Fibroblast of the aortic adventitia (primary cell): ENCODE measurements at regions not wholly inside any gene's neighbourhood (a gene's known extent, or its start where the extent isn't known, plus 50 kb on each side); places are given as distances from the start of the nearest gene placed in this dataset.

ENCODE experiments used
- DNase-seq: peaks from one replicate; pipeline ENCODE4 v3.0.0-alpha.2; 2010; ENCODE audit warnings: low read depth
- H3K4me3 ChIP-seq: 2 replicates; pipeline ENCODE4 v1.5.1; 2011; ENCODE audit warnings: low read depth, mild to moderate bottlenecking, control low read depth, low read length, moderate library complexity
- CTCF ChIP-seq: IDR thresholded peaks from 2 replicates; pipeline ENCODE4 v1.5.1; 2011; ENCODE audit warnings: mild to moderate bottlenecking, low read length, control low read depth, inconsistent platforms; ENCODE audit not compliant: insufficient read depth

- no peak for DNase-seq
- no peak for TF ChIP-seq CTCF
- no peak overlapping the region for H3K4me3 ChIP-seq
These were observed 66.6 kb upstream of the RDX start for GRCh38 chr11:110362971-110363509.

DNA sequence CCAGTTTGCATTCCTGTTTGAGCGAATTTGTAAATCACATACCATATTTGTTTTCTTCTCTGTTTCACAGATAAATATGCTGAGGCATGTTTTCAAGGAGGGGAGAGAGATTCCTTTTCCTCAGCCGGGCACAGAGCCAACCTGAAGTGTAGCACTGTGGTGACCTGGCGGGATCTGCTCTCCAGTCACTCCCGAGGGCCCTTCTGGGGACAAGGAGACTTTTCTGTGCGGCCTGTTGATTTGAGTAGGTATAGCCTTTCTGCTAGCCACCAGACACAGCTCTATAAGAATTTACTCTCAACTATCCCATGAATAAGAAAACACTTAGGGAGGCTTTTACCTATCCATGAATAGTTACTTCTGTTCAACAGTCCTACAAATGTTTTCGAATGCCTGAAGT, 63.5 kb upstream of the FDX1 start:
- no peak for TF ChIP-seq CTCF

GRCh38 chr11:110367571-110367970, 62.2 kb upstream of the FDX1 start:
- no peak overlapping the region for H3K4me3 ChIP-seq
- no peak for TF ChIP-seq CTCF
- DNase-seq: peak; percentile 45

More for the DNA sequence above, 63.5 kb upstream of the FDX1 start:
- no peak overlapping the region for H3K4me3 ChIP-seq
- no peak for DNase-seq

DNA sequence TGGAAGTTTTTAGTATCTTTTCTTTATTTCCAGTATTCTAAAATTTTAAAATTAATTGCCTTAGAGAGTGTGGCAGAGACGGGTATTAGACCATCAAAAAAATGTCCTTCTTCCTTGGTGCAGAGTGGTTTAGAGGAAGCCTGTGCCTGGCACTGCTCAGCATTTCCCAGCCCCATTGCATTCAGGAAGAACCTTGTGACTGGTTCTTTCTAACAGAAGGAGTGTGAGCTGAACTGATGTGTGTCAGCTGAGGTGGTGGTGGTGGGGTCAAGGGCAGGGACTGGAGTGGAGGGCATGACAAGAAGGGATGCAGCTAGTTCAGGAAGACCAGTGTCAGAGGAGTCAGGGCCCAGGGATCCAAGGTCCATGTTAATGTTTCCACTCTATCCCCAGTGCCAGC, 58.7 kb upstream of the FDX1 start:
- TF ChIP-seq CTCF: no peak
- no peak for DNase-seq
- H3K4me3 ChIP-seq: no peak overlapping the region

DNA sequence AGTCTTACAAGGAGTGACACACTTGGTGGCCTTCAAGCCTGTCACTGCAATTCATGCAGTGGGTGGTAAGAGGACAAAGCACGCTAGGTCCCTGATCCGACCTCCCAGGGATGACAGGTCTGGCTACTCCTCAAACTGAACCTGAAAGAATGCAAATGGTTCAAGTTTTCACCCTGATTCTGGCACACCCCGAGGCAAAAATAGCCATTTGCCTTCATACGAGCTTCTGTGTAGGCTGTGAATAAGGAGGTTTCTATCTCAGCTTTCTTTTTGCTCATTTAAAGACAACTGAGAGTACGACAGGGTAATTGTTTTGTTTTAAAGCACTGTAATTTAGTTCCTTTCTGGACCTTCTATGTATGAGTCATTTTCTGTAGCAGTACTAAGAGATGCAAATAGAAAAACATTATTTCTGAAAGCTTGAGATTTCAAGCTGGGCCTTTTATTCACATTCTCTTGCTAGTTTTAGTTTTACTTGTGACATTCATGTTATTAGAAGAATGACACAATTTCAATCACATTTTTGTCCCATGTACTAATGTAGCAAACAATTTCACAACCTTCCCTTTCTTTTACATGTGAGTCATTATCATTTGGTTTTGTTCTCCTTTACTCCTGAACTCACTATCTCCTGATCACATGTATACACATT, 56.6 kb upstream of the FDX1 start:
- H3K4me3 ChIP-seq: peak overlapping the region; percentile 9
- peak; percentile 48 for DNase-seq
- TF ChIP-seq CTCF: no peak

GRCh38 chr11:110374921-110375320, 54.8 kb upstream of the FDX1 start:
- H3K4me3 ChIP-seq: no peak overlapping the region
- DNase-seq: no peak
- no peak for TF ChIP-seq CTCF

GRCh38 chr11:110375351-110375750, 54.4 kb upstream of the FDX1 start:
- no peak for DNase-seq
- no peak for TF ChIP-seq CTCF
- H3K4me3 ChIP-seq: no peak overlapping the region
